ENCODE measurements at regions not wholly inside any gene's neighbourhood (a gene's known extent, or its start where the extent isn't known, plus 50 kb on each side); places are given as distances from the start of the nearest gene placed in this dataset.

GRCh38 chr6:163893609-163894189 is 479.2 kb downstream of the QKI start:
- no peaks in the 10 kb centered on the region for H3K9me3 ChIP-seq (replicated peaks; ENCODE audit: control insufficient read depth, low read depth, low read length)
- no peak overlapping the region for H3K4me3 ChIP-seq (ENCODE audit: low read length)
- no peak overlapping the region for H3K27ac ChIP-seq (ENCODE audit: low read length)
- H3K4me1 ChIP-seq (ENCODE audit: control insufficient read depth, insufficient read depth, low read length), result no peaks in the 10 kb centered on the region
- WGBS (ENCODE audit: insufficient coverage), result no CpG with 5 or more reads among the region's 4 CpGs
- no peak for DNase-seq
- H3K36me3 ChIP-seq (ENCODE audit: control insufficient read depth, insufficient read depth, low read length), result no peaks in the 10 kb centered on the region
- H3K27me3 ChIP-seq (ENCODE audit: control insufficient read depth, insufficient read depth, low read length), result no peaks in the 10 kb centered on the region

- H3K9me3 ChIP-seq (replicated peaks; ENCODE audit: control insufficient read depth, low read depth, low read length), result peaks cover 6% of the 10 kb centered on the region
- no peaks in the 10 kb centered on the region for H3K4me1 ChIP-seq (ENCODE audit: control insufficient read depth, insufficient read depth, low read length)
- H3K4me3 ChIP-seq (ENCODE audit: low read length), result no peak overlapping the region
- H3K27ac ChIP-seq (ENCODE audit: low read length), result no peak overlapping the region
- 65% methylated on average over 4 of the region's 12 CpGs for WGBS (ENCODE audit: insufficient coverage)
- no peaks in the 10 kb centered on the region for H3K36me3 ChIP-seq (ENCODE audit: control insufficient read depth, insufficient read depth, low read length)
- DNase-seq, result peak; percentile 27
- no peaks in the 10 kb centered on the region for H3K27me3 ChIP-seq (ENCODE audit: control insufficient read depth, insufficient read depth, low read length)
These were observed 478.5 kb downstream of the QKI start for GRCh38 chr6:163892824-163893561.

- H3K4me1 ChIP-seq (ENCODE audit: control insufficient read depth, insufficient read depth, low read length), result no peaks in the 10 kb centered on the region
- peaks cover 6% of the 10 kb centered on the region for H3K9me3 ChIP-seq (replicated peaks; ENCODE audit: control insufficient read depth, low read depth, low read length)
- DNase-seq, result no peak
- no peak overlapping the region for H3K4me3 ChIP-seq (ENCODE audit: low read length)
- H3K36me3 ChIP-seq (ENCODE audit: control insufficient read depth, insufficient read depth, low read length), result no peaks in the 10 kb centered on the region
- H3K27ac ChIP-seq (ENCODE audit: low read length), result no peak overlapping the region
- no peaks in the 10 kb centered on the region for H3K27me3 ChIP-seq (ENCODE audit: control insufficient read depth, insufficient read depth, low read length)
- WGBS (ENCODE audit: insufficient coverage), result no CpG with 5 or more reads among the region's 3 CpGs
These were observed 475.5 kb downstream of the QKI start for GRCh38 chr6:163889904-163890514.

GRCh38 chr6:163888030-163888819 is 473.7 kb downstream of the QKI start:
- H3K27ac ChIP-seq (ENCODE audit: low read length), result no peak overlapping the region
- WGBS (ENCODE audit: insufficient coverage), result no CpG with 5 or more reads among the region's 2 CpGs
- peak; percentile 27 for DNase-seq

GRCh38 chr6:163886428-163886827 is 471.9 kb downstream of the QKI start:
- WGBS (ENCODE audit: insufficient coverage), result no CpG with 5 or more reads among the region's 1 CpG

More at GRCh38 chr6:163888030-163888819, 473.7 kb downstream of the QKI start:
- H3K4me1 ChIP-seq (ENCODE audit: control insufficient read depth, insufficient read depth, low read length), result no peaks in the 10 kb centered on the region
- H3K4me3 ChIP-seq (ENCODE audit: low read length), result no peak overlapping the region
- H3K27me3 ChIP-seq (ENCODE audit: control insufficient read depth, insufficient read depth, low read length), result no peaks in the 10 kb centered on the region
- H3K9me3 ChIP-seq (replicated peaks; ENCODE audit: control insufficient read depth, low read depth, low read length), result peaks cover 6% of the 10 kb centered on the region
- H3K36me3 ChIP-seq (ENCODE audit: control insufficient read depth, insufficient read depth, low read length), result no peaks in the 10 kb centered on the region

GRCh38 chr6:163883984-163884383 is 469.5 kb downstream of the QKI start:
- DNase-seq, result no peak
- WGBS (ENCODE audit: insufficient coverage), result 92% methylated on average over 3 of the region's 3 CpGs
- Histone ChIP-seq H3K27ac (ENCODE audit: low read length) (no peak overlapping the region), H3K27me3 (ENCODE audit: control insufficient read depth, insufficient read depth, low read length) (no peaks in the 10 kb centered on the region), H3K9me3 (replicated peaks; ENCODE audit: control insufficient read depth, low read depth, low read length) (peaks cover 6% of the 10 kb centered on the region), H3K4me3 (ENCODE audit: low read length) (no peak overlapping the region), H3K36me3 (ENCODE audit: control insufficient read depth, insufficient read depth, low read length) (no peaks in the 10 kb centered on the region), H3K4me1 (ENCODE audit: control insufficient read depth, insufficient read depth, low read length) (no peaks in the 10 kb centered on the region)

More at GRCh38 chr6:163886428-163886827, 471.9 kb downstream of the QKI start:
- no peaks in the 10 kb centered on the region for H3K4me1 ChIP-seq (ENCODE audit: control insufficient read depth, insufficient read depth, low read length)
- H3K27me3 ChIP-seq (ENCODE audit: control insufficient read depth, insufficient read depth, low read length), result no peaks in the 10 kb centered on the region
- no peak overlapping the region for H3K27ac ChIP-seq (ENCODE audit: low read length)
- H3K36me3 ChIP-seq (ENCODE audit: control insufficient read depth, insufficient read depth, low read length), result no peaks in the 10 kb centered on the region
- DNase-seq, result no peak
- no peak overlapping the region for H3K4me3 ChIP-seq (ENCODE audit: low read length)
- peaks cover 6% of the 10 kb centered on the region for H3K9me3 ChIP-seq (replicated peaks; ENCODE audit: control insufficient read depth, low read depth, low read length)

- no peak overlapping the region for H3K4me3 ChIP-seq (ENCODE audit: low read length)
- WGBS (ENCODE audit: insufficient coverage), result 64% methylated on average over 2 of the region's 2 CpGs
- DNase-seq, result peak; percentile 77
These were observed 464.2 kb downstream of the QKI start for GRCh38 chr6:163878698-163879097.

GRCh38 chr6:163877877-163878639 is 463.5 kb downstream of the QKI start:
- Histone ChIP-seq H3K9me3 (replicated peaks; ENCODE audit: control insufficient read depth, low read depth, low read length) (no peaks in the 10 kb centered on the region), H3K27me3 (ENCODE audit: control insufficient read depth, insufficient read depth, low read length) (no peaks in the 10 kb centered on the region), H3K27ac (ENCODE audit: low read length) (peak overlapping the region; percentile 52), H3K4me1 (ENCODE audit: control insufficient read depth, insufficient read depth, low read length) (peaks cover 5% of the 10 kb centered on the region), H3K36me3 (ENCODE audit: control insufficient read depth, insufficient read depth, low read length) (no peaks in the 10 kb centered on the region), H3K4me3 (ENCODE audit: low read length) (no peak overlapping the region)
- DNase-seq, result peak; percentile 76
- WGBS (ENCODE audit: insufficient coverage), result 100% methylated on average over 5 of the region's 15 CpGs

More at GRCh38 chr6:163878698-163879097, 464.2 kb downstream of the QKI start:
- Histone ChIP-seq H3K27ac (ENCODE audit: low read length) (peak overlapping the region; percentile 52), H3K27me3 (ENCODE audit: control insufficient read depth, insufficient read depth, low read length) (no peaks in the 10 kb centered on the region), H3K4me1 (ENCODE audit: control insufficient read depth, insufficient read depth, low read length) (peaks cover 5% of the 10 kb centered on the region), H3K36me3 (ENCODE audit: control insufficient read depth, insufficient read depth, low read length) (no peaks in the 10 kb centered on the region), H3K9me3 (replicated peaks; ENCODE audit: control insufficient read depth, low read depth, low read length) (no peaks in the 10 kb centered on the region)

GRCh38 chr6:163876391-163876790 is 461.9 kb downstream of the QKI start:
- no CpG with 5 or more reads among the region's 3 CpGs for WGBS (ENCODE audit: insufficient coverage)

More at GRCh38 chr6:163876391-163876790, 461.9 kb downstream of the QKI start:
- Histone ChIP-seq H3K9me3 (replicated peaks; ENCODE audit: control insufficient read depth, low read depth, low read length) (no peaks in the 10 kb centered on the region), H3K27ac (ENCODE audit: low read length) (no peak overlapping the region), H3K36me3 (ENCODE audit: control insufficient read depth, insufficient read depth, low read length) (no peaks in the 10 kb centered on the region), H3K4me3 (ENCODE audit: low read length) (no peak overlapping the region), H3K4me1 (ENCODE audit: control insufficient read depth, insufficient read depth, low read length) (peaks cover 5% of the 10 kb centered on the region), H3K27me3 (ENCODE audit: control insufficient read depth, insufficient read depth, low read length) (no peaks in the 10 kb centered on the region)
- no peak for DNase-seq

All from muscle of leg (tissue), 3 donors.